CD4-positive, alpha-beta T cell treated with Interleukin-4 for 1 hour (primary cell): ENCODE measurements at regions not wholly inside any gene's neighbourhood (a gene's known extent, or its start where the extent isn't known, plus 50 kb on each side); places are given as distances from the start of the nearest gene placed in this dataset.

Experiments
- DNase-seq, 2 donors: peaks; one replicate each; pipeline ENCODE4 v3.0.0-alpha.2; 2020 to 2022

- no peak for DNase-seq
Measured at GRCh38 chr20:51092338-51092737, 69.4 kb upstream of the KCNG1 start.

DNA sequence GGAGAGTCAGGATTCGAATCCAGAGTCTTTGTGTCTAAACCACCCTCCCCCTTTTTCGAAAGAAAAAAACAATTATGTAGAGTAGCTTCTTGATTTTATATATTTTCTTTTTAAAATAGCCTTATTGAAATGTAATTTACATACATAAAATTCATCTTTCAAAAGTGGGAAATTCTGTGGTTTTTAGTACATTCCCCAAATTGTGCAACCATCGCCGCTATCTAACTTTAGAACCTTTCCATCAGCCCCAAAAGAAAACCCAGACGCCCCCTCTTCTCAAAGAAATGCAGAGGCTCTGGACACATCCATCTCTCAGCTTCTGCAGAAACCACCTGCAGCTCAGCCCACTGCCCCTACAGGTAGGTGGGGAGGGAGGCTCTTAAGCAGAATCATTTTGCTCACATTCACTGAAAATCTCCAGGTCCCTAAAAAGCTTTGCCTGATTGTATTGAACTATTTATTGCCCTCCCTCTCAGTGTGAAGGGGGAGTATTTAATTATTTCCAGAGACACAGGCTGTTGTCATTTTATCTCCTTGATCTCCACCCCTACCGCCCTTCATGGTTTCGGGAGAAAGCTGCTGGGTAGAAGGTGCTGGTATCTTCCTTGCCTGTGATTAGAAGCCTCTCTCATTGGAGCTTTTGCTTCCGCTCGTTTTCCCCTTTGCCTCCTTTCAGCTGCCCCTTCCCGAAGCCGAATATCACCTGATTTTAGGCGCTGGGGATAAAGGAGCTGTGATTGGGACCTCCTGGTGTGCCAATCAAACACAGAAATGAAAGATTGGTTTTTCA lies 68.7 kb upstream of the KCNG1 start:
- no peak for DNase-seq

- no peak for DNase-seq
Measured at GRCh38 chr20:51089840-51090239, 66.9 kb upstream of the KCNG1 start.

- DNase-seq = no peak
Measured at GRCh38 chr20:51089272-51089781, 66.4 kb upstream of the KCNG1 start.

DNA sequence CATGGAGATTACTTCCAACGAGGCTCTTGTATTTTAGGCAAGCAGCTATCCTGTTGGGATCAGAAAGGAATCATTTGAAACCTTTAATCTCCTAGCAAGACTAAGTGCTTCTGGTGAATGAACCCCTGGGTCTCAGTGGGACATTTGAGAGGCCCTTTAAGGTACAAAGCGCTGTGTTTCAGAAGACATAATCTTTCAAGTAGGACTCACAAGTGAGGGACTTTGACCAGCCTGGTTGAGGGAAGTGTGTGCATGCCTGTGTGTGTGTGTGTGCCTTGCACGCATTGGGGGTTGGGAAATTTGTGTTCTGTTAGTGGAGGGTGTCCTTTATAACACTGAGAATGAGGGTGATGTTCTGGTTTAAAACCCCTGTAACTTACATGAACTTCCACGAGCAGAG lies 64.4 kb upstream of the KCNG1 start:
- DNase-seq = no peak

- DNase-seq = no peak
Measured at GRCh38 chr20:51085769-51086168, 62.9 kb upstream of the KCNG1 start.

- DNase-seq = no peak
Measured at GRCh38 chr20:51084593-51085377, 61.9 kb upstream of the KCNG1 start.

DNA sequence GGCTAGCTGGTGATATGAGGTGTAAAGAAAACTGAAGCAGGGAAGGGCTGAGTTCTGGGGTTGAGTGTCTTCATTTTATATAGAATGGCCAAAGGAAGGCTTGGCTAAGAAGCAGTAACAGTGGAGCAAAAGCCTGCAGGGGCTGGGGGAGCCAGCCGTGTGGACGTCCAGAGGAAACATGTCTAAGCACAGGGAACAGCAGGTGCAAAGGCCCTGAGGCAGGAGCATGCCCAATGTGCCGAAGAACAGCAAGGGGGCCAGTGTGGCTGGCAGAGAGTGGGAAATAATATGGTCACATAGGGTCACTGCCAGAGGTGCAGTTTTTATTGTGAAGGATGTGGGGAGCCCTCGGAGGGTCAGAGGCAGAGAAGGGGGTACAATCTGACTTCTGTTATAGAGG lies 60.5 kb upstream of the KCNG1 start:
- no peak for DNase-seq

GRCh38 chr20:51082988-51083387 lies 60.1 kb upstream of the KCNG1 start:
- no peak for DNase-seq

GRCh38 chr20:51080516-51080915 lies 57.6 kb upstream of the KCNG1 start:
- no peak for DNase-seq

GRCh38 chr20:51079488-51079887 lies 56.6 kb upstream of the KCNG1 start:
- DNase-seq = no peak

DNA sequence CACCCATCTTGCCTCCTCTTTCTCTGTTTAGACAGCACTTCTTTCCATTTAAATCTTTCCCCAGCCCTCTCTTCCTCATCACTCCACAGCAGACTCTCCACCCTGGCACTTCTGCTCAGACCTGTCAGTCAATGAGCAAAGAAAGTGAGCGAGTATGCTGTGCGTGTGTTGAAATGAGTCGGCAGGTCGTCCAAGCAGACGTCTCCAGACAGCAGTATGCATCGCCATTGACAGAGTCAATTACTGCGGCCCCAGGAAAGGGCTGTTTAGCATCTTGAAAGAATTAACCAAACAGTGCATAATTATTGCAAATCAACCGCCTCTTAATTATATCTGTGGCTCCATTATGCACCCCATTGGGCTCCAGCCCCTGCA lies 54.8 kb upstream of the KCNG1 start:
- DNase-seq = no peak

- no peak for DNase-seq
Measured at GRCh38 chr20:51076786-51077685, 54.1 kb upstream of the KCNG1 start.

DNA sequence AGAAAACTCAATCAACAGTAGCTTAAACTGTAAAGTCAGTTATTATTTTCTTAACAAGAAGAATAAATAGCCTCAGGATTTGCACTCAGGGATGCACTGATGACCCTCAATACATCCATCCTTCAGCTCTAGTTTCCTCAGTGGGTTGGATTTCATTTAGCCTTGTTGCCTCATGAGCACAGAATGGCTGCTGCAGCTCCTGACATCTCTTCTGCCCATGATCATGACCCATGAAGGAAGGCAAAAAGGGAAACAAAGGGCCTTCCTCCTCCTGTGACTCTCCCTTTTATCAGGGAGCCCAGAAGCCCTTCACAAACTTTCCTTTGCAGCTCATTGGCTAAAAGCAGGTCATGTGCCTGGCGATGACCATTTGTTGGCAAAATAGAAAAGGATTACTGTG lies 51.2 kb upstream of the KCNG1 start:
- no peak for DNase-seq
